ENCODE measurements at regions not wholly inside any gene's neighbourhood (a gene's known extent, or its start where the extent isn't known, plus 50 kb on each side); places are given as distances from the start of the nearest gene placed in this dataset.

DNA sequence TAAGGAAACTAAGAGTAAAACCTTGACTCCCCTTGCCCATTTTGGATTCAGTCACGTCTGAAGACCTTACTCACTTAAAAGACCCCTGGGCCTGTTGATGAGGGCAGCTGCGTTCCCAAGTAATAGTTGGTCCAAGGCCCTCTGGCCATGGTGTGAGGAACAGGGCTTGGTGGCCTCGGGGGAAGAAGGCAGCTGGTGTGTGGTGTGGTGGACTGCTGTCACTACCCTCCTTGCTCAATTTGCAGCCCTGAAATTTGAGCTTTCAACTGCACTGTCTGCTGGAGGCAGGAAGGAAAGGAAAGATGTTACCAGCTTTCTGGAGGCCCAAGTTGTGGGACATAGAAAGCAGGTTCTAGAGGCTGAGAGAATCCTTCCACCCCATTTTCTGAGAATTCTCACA, 128.2 kb downstream of the SLC38A6 start:
- no peak for FAIRE-seq
- DNase-seq (ENCODE audit: insufficient read length, low spot score): no peak
- no peak for TF ChIP-seq POLR2A (IDR thresholded peaks at IDR 0.05; ENCODE audit: low read depth, low read length)

DNA sequence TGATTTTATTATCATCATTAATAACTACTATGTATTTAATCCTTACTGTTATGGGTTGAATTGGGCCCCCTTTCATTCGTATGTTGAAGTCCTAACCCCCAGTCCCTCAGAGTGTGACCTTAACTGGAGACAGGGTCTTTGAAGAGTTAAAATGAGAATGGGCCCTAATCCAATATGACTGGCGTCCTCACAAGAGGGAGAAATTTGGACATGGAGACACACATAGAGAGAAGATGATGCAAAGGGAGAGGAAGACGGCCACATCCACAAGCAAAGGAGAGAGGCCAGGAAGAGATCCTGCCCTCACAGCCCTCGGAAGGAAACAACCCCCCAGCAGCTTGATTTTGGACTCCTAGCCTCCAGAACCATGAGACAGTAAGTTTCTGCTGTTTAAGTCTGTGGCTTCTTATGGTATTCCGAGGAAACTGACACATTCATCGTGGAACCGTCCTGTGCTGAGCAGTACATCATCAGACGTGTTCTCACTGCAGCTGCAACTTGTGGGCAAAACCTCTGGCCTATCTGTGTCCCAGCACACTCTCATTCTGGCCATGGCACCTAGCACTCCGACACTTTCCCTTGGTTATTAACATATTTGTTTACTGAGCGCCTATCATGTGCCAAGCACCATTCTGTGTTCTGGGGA, 127.6 kb downstream of the SLC38A6 start:
- TF ChIP-seq POLR2A (IDR thresholded peaks at IDR 0.05; ENCODE audit: low read depth, low read length): no peak
- no peak for FAIRE-seq
- no peak for DNase-seq (ENCODE audit: insufficient read length, low spot score)

DNA sequence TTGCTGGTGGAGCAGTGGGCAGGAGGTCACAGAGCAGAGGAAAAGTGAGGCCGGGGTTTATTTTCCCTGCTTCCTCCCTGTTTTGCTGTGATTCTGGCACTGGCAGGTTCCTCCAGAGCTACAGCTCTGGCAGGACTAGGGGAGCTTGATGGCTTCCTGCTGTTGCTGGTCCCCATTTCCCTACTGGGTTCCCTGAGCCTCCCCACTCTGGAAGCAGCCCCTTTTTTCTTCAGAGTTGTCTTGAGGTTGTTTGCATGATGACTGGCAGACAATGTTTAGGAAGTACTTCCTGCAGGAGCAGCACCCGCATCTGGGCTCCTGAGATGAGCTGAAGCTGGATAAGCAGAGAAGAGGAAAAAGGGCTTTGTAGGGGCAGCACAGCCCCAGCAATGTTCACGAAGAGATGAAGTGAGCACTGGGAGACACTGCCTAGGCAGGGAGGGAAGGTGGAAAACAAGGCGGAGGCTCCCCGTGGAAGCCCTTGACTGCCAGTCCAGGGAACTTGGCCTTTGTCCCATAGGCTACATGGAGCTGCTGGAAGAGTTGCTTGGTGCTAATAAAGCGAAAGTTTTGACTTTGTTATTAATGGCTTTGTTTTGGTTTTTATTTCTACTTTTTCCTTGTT, 126.9 kb downstream of the SLC38A6 start:
- no peak for TF ChIP-seq POLR2A (IDR thresholded peaks at IDR 0.05; ENCODE audit: low read depth, low read length)
- DNase-seq (ENCODE audit: insufficient read length, low spot score): no peak
- no peak for FAIRE-seq

DNA sequence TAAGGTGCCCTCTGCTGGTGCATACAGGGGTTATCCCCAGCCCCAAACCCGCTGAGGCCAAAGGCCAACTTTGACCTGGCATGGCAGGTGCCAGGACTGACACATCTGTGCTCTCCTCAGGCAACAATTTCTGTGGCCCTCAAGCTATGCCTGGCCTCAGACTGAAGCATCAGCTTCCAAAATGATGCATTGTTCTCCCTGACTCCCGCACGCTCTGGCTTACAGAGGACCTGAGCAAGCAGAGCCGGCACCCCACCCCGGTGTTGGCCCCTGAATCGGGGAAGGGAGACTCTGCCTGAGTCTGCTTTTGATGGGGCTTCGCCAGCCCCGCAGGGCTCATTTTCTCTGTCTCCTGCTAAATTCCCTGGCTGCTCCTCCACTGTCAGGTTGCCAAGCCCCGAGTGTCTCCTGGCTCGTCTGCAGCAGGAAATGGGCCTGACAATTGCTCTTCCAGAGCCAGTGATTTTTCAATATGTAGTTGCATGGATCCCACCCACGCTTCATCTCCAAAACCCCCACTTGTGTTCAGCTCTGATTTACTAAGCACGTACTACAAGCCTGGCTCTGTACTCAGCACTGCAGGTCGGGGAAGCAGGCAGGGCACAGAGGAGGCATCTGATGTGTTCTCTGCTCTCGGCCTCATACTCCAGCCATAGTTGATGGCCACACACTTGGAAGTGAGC, 126.1 kb downstream of the SLC38A6 start:
- no peak for DNase-seq (ENCODE audit: insufficient read length, low spot score)
- no peak for FAIRE-seq
- no peak for TF ChIP-seq POLR2A (IDR thresholded peaks at IDR 0.05; ENCODE audit: low read depth, low read length)

DNA sequence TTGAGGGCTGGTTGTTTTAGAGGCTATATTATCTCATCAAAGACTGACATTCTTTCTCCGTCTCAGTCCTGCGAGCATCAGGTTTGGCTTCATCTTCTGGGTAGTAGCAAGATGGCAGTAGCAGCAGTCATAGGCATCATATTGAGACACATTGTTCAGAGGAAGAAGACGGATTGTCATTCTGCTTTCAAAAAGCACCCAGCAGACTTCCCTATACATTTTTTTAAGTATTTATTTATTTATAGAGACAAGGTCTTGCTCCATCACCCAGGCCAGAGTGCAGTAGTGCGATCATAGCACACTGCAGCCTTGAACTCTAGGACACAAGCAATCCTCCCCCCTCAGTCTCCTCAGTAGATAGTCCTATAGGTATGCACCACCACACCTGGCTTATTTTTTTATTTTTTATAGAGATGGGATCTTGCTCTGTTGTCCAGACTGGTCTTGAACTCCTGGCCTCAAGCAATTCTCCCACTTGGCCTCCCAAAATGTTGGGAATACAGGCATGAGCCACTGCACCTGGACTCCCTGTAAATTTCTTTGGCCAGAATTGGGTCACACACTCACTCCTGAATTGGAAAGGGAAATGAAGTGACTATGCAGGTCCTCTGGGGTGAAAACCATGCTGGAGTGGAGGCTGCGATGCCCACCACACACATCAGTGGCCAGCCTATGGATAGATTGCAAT, 125.4 kb downstream of the SLC38A6 start:
- TF ChIP-seq POLR2A (IDR thresholded peaks at IDR 0.05; ENCODE audit: low read depth, low read length): no peak
- DNase-seq (ENCODE audit: insufficient read length, low spot score): no peak
- no peak for FAIRE-seq

DNA sequence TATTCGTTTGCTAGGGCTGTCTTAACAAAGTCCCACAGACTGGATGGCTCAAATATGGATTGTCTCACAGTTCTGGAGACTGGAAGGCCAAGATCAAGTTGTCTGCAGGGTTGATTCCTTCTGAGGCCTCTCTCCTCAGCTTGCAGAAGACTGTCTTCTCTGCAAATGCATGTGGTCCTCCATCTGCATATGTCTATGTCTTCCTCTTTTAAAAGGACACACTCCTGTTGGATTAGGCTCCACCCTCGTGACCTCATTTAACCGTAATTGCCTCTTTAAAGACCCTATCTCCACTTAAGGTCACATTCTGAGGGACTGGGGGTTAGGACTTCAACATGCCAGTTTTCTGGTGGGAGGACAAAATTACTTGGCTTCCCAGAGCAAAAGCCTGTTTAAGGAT, 123.3 kb downstream of the SLC38A6 start:
- no peak for TF ChIP-seq POLR2A (IDR thresholded peaks at IDR 0.05; ENCODE audit: low read depth, low read length)
- no peak for DNase-seq (ENCODE audit: insufficient read length, low spot score)
- no peak for FAIRE-seq

DNA sequence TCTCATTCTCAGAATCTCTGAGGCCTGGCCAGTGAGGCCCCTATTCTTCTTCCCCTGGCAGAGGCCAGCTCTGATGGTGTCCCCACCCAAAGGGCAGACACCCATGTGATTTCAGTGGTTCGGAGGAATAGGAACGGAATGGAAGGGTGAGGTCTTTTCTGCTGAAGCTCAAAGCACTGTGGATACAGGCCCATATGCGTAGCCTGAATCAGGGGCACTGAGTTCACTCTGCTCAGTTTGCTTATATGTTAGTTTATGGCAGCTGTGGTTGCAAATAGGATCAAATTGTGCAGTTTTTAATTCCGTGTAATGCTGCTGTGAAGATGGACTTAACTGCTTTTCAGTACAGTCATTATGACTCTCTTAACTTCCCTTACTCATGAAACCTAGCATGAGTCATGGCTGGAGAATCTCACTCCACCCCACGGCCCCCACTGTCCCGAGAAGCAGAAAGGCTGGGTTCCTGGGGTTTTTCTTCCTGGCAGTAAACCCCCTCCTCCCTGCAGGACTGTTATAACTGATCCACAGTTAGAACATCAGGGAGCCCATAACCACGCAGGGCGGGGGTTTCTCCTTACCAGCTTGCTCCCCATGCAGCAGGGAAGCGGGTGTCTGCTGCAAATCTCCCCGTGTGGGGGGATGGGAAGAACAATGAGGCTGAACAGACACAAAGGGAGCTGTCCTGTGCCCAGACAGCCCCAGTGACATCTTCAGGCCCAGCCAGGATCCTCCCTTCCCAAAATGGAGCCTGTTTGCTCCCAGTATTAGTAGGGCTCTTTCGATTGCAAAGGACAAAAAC, 122.7 kb downstream of the SLC38A6 start:
- 0 out of 2 replicates have a peak, but pooled peaks have one; percentile 10 for TF ChIP-seq POLR2A (IDR thresholded peaks at IDR 0.05; ENCODE audit: low read depth, low read length)
- FAIRE-seq (peak; percentile 93), DNase-seq (ENCODE audit: insufficient read length, low spot score) (peak; percentile 89)

DNA sequence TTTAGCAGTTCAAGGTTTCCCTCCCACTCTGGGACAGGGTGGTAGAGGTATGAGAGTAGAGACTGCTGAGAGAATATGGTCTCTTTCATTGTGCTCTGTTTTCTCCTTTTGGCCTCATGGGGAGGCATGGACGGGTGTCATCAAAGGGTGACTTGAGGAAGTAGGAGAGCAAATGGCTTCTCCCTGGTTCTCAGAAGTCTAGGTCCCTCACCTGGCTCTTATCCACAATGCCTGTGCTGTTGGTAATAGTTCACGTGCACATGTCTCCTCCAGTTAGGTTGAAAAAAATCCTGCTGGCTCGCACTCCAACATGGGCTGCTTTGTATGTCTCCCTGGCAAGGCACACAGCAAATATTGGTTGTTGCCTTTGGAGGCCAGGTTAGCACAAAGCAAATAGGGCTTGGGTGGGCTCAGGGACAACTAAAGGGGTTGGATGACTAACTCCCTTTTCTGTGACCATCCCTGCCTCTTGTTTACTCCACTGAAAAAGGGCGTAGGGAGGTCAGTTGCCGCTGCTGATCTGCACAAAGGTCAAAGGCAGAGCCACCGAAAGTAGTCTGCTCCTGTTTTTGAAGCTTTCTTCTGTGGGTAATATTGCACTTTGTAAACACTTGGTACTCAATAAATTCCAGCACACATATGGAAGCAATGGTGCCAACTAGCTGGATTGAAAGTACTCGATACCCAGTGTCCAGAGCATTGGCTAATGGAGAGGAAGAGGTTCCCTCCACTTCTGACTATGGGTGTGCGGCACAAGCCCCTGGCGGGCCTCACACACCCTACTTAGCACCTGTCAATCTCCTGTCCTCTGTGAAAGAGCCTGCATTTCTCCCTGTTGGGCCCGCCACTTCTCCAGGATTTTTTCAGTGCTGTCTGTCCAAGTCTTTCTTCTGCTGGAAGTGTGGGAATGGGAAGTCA, 121.8 kb downstream of the SLC38A6 start:
- DNase-seq (ENCODE audit: insufficient read length, low spot score): no peak
- no peak for TF ChIP-seq POLR2A (IDR thresholded peaks at IDR 0.05; ENCODE audit: low read depth, low read length)
- no peak for FAIRE-seq

Measured in H54 (cell line).